Spleen (tissue), 11 donors: ENCODE measurements at regions not wholly inside any gene's neighbourhood (a gene's known extent, or its start where the extent isn't known, plus 50 kb on each side); places are given as distances from the start of the nearest gene placed in this dataset.

ENCODE experiments used
- DNase-seq: peaks from one replicate; pipeline ENCODE4 v3.0.0-alpha.2; 2020
- H3K27ac ChIP-seq, 8 donors: fragments of 200-600 bp; sonication (generic) in 7 of 8; 1 replicate in 4 of 8; 2 replicates in 4 of 8; pipeline versions ENCODE4 v1.5.0 to v1.8.0; 2016 to 2021; ENCODE audit warnings: inconsistent platforms in 4 of 8, mild to moderate bottlenecking in 4 of 8, moderate library complexity in 1 of 8
- H3K27me3 ChIP-seq, 7 donors: fragments of 200-600 bp; sonication (generic) in 6 of 7; replicated peaks in 1 of 7; 1 replicate in 4 of 7; 2 replicates in 3 of 7; pipeline versions ENCODE4 v1.5.0 to v1.8.0; 2016 to 2021; ENCODE audit warnings: inconsistent platforms in 3 of 7, mild to moderate bottlenecking in 1 of 7
- H3K36me3 ChIP-seq, 6 donors: fragments of 200-600 bp; sonication (generic) in 5 of 6; 1 replicate in 4 of 6; 2 replicates in 2 of 6; pipeline versions ENCODE4 v1.5.0 to v1.8.0; 2016 to 2021; ENCODE audit warnings: inconsistent platforms in 2 of 6
- H3K4me1 ChIP-seq, 6 donors: fragments of 200-600 bp; sonication (generic) in 5 of 6; 1 replicate in 3 of 6; 2 replicates in 3 of 6; pipeline versions ENCODE4 v1.5.0 to v1.8.0; 2016 to 2021; ENCODE audit warnings: inconsistent platforms in 3 of 6
- H3K4me3 ChIP-seq, 8 donors: fragments of 200-600 bp; sonication (generic) in 7 of 8; 1 replicate in 4 of 8; 2 replicates in 4 of 8; pipeline versions ENCODE4 v1.5.0 to v1.8.0; 2016 to 2021; ENCODE audit warnings: inconsistent platforms in 4 of 8, mild to moderate bottlenecking in 4 of 8, moderate library complexity in 2 of 8
- H3K9me3 ChIP-seq, 8 donors: fragments of 200-600 bp; sonication (generic) in 7 of 8; 1 replicate in 4 of 8; 2 replicates in 4 of 8; pipeline versions ENCODE4 v1.5.0 to v1.8.0; 2016 to 2021; ENCODE audit warnings: inconsistent platforms in 4 of 8
- CTCF ChIP-seq, 11 experiments: fragments of 200-600 bp in 7 of 11; fragments of 450-650 bp in 4 of 11; sonication (generic) in 4 of 11; IDR thresholded peaks in 8 of 11; conservative IDR thresholded peaks in 3 of 11; 1 replicate in 7 of 11; 2 replicates in 4 of 11; pipeline versions ENCODE4 v1.4.0 to v1.8.0; 2016 to 2021; ENCODE audit warnings: antibody characterized with exemption in 11 of 11, inconsistent platforms in 4 of 11, mild to moderate bottlenecking in 1 of 11
- POLR2A ChIP-seq, 3 donors: fragments of 450-650 bp; IDR thresholded peaks; one replicate each; pipeline ENCODE4 v1.5.1; 2017; ENCODE audit warnings: antibody characterized with exemption in 3 of 3, mild to moderate bottlenecking in 1 of 3
- POLR2AphosphoS5 ChIP-seq, 3 donors: sonication (generic); formaldehyde crosslinking; IDR thresholded peaks; one replicate each; pipeline ENCODE4 v1.5.1; 2017; ENCODE audit warnings: antibody characterized with exemption in 3 of 3
- WGBS, 5 donors: extraction: QIAGEN DNeasy Blood & Tissue Kit in 3 of 5; methylation state at CpG; one replicate each; pipeline versions ENCODE4 v1.1.5 to v1.1.7; 2013 to 2018; 5-methylcytosine and 5-hydroxymethylcytosine counted together
- intact Hi-C: fragments of 100-400 bp; cut with DNase I; formaldehyde crosslinking; loops from one replicate; pipeline ENCODE4 v1.15.0; 2023; ENCODE audit warnings: low total_unique reads
- donor health status: healthy with polysubstance abuse.
- donor health status: DM: no; HTN: no; CAD: no; lungs with moderate emphysema.
- donor health status: DM: no; HTN: no; CAD: no.
- donor health status: Bipolar disorder and iron deficiency.
- donor health status: healthy.
- donor health status: DM: no; HTN: no; CAD: no.
- donor health status: DM: yes; HTN: yes; CAD: no.

- TF ChIP-seq CTCF (IDR thresholded peaks at IDR 0.05 in 8 of 11, conservative IDR thresholded peaks at IDR 0.05 in 3 of 11): no peak
- no peak for TF ChIP-seq POLR2AphosphoS5 (IDR thresholded peaks at IDR 0.05)
- TF ChIP-seq POLR2A (IDR thresholded peaks at IDR 0.05): no peak
- no peaks in the 10 kb centered on the region for H3K9me3 ChIP-seq
- no peak for DNase-seq
- intact Hi-C loops: no loop called here
- no peaks in the 10 kb centered on the region for H3K27me3 ChIP-seq
- H3K36me3 ChIP-seq: no peaks in the 10 kb centered on the region
- no peak overlapping the region for H3K4me3 ChIP-seq
- 90 to 98% (median 95%) methylated on average over 3 of the region's 3 CpGs for WGBS, 5 donors
- H3K4me1 ChIP-seq: no peaks in the 10 kb centered on the region
- H3K27ac ChIP-seq: no peak overlapping the region
Observed at GRCh38 chr12:19591951-19592350, 152.7 kb downstream of the AEBP2 start.

DNA sequence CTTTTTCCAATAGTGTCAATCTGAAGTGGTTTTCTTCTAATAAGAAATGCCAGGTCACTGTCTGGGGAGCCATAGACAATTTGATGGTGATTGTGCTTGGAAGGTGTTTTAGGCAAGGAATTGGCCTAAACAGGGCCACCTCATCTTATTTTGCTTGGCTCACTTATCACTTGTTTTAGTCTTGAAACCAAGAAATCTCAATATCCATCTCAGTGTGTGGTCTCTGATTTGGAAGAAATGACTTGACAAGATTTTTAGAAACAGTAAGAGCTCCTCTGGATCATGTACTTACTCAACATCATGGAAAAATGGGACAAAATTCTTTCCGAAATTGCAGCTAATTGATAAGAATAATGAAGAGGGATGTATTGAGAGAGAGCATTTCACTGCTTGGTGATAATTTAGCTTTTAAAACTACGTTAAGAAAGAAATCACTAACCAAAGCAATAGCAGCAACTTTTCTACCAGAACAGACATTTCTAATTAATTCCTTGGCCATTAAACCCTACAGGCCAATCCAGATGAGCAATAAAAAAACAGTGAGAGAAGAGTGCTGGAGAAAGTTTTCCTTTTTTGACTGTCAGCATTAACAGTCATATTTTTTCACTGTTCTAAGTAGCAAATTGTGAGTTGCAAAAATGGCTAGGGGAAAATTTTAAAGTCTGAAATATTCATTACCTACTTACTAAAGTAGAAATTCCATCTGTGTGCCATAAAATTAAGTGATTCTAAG is 157.3 kb downstream of the AEBP2 start:
- DNase-seq: no peak
- intact Hi-C loops: no loop called here
- Histone ChIP-seq H3K27ac (no peak overlapping the region), H3K4me1 (no peaks in the 10 kb centered on the region), H3K4me3 (no peak overlapping the region), H3K9me3 (no peaks in the 10 kb centered on the region), H3K36me3 (no peaks in the 10 kb centered on the region), H3K27me3 (no peaks in the 10 kb centered on the region)
- TF ChIP-seq CTCF (IDR thresholded peaks at IDR 0.05 in 8 of 11, conservative IDR thresholded peaks at IDR 0.05 in 3 of 11) (no peak), POLR2AphosphoS5 (IDR thresholded peaks at IDR 0.05) (no peak), POLR2A (IDR thresholded peaks at IDR 0.05) (no peak)
- WGBS, 5 donors: 80 to 97% (median 92%) methylated on average over 2 of the region's 2 CpGs

DNA sequence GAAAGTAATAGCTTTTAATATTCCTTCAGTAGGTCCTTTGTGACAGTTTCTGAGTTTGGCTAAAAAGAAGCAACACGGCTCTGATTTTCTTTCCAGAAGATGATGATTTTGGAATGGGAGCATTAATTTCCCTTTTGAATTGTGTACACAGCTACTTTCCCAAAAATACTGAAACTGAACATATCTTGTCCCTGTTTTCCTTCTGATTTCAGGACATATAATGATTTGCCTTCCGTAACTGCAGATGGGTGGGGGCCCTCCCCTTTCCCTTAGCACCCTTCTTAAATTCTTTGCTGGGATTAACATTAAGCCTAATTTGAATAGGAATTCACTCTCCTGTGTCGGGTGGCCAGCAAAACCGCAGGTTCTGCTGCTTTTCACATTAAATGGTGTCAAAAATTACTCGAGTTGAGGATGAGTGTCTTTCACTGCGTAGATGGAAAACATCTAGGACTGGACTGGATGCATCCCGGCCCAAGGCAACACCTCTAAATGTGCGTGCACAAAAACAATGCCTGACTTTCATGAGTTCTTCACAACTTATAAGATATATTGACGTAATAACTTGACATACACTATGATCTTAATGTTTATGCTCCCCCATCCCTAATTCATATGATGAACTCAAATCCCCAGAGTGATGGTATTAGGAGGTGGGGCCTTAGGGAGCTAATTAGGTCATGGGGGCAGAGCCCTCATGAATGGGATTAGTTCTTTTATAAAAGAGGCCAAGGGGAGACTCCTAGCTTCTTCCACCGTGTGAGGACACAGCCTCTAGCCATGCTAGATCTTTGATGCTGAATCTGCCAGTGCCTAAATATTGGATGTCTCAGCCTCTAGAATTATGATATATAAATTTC is 158.1 kb downstream of the AEBP2 start:
- H3K4me1 ChIP-seq: no peaks in the 10 kb centered on the region
- no peaks in the 10 kb centered on the region for H3K9me3 ChIP-seq
- DNase-seq: no peak
- TF ChIP-seq POLR2A (IDR thresholded peaks at IDR 0.05) (no peak), POLR2AphosphoS5 (IDR thresholded peaks at IDR 0.05) (no peak)
- H3K27me3 ChIP-seq: no peaks in the 10 kb centered on the region
- no peak overlapping the region for H3K4me3 ChIP-seq
- 80 to 90% (median 83%) methylated on average over 10 of the region's 10 CpGs for WGBS, 5 donors
- H3K36me3 ChIP-seq: no peaks in the 10 kb centered on the region
- no peak overlapping the region for H3K27ac ChIP-seq
- intact Hi-C loops: no loop called here

DNA sequence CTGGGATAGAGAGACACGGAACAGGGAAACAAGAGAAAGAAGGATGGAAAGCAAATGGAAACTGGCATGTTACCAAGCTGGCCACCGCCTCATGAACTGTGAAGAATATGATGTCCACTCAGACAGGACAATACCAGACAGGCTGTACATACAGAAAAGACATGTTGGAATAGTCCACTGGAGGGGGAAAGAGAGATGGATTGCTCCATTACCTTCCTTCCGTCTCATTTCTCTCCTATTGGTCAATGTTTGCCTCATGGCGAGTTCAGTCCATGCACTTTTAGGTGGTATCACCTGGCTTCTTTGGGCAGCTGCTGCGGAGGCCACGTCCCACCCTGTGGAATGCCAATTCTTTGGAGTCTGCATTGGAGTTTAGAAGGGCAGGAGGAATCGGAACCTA is 166.4 kb downstream of the AEBP2 start:
- DNase-seq: no peak
- WGBS, 5 donors: 91 to 95% (median 94%) methylated on average over 7 of the region's 7 CpGs
- no peaks in the 10 kb centered on the region for H3K4me1 ChIP-seq
- peaks cover 0 to 2% (median 0%) of the 10 kb centered on the region in 8 donors for H3K9me3 ChIP-seq
- intact Hi-C loops: no loop called here
- no peaks in the 10 kb centered on the region for H3K27me3 ChIP-seq
- H3K4me3 ChIP-seq: no peak overlapping the region
- H3K27ac ChIP-seq: no peak overlapping the region
- H3K36me3 ChIP-seq: peaks cover 0 to 4% (median 0%) of the 10 kb centered on the region in 6 donors
- TF ChIP-seq CTCF (IDR thresholded peaks at IDR 0.05 in 8 of 11, conservative IDR thresholded peaks at IDR 0.05 in 3 of 11): no peak
- TF ChIP-seq POLR2A (IDR thresholded peaks at IDR 0.05): no peak
- TF ChIP-seq POLR2AphosphoS5 (IDR thresholded peaks at IDR 0.05): no peak
